Osteoblast (primary cell): ENCODE measurements at regions not wholly inside any gene's neighbourhood (a gene's known extent, or its start where the extent isn't known, plus 50 kb on each side); places are given as distances from the start of the nearest gene placed in this dataset.
A peak's percentile ranks its signal among the peaks of the same experiment; 100 is the strongest.

Experiments
- DNase-seq: peaks from one replicate; pipeline ENCODE4 v3.0.0; 2011; ENCODE audit warnings: low spot score, mixed read lengths; ENCODE audit not compliant: insufficient read length; ENCODE audit errors: missing footprints
- H2AFZ ChIP-seq: 2 replicates; pipeline ENCODE4 v1.6.0; 2011; ENCODE audit warnings: mild to moderate bottlenecking, low read length
- H3K27ac ChIP-seq: 2 replicates; pipeline ENCODE4 v1.5.1; 2011; ENCODE audit warnings: mild to moderate bottlenecking, low read depth, low read length, moderate library complexity
- H3K27me3 ChIP-seq: 2 replicates; pipeline ENCODE4 v1.6.0; 2012; ENCODE audit warnings: mild to moderate bottlenecking, control low read depth, inconsistent platforms, low read length, moderate library complexity; ENCODE audit not compliant: insufficient read depth
- H3K36me3 ChIP-seq: 2 replicates; pipeline ENCODE4 v1.5.1; 2011; ENCODE audit warnings: mild to moderate bottlenecking, low read length, control low read depth, moderate library complexity; ENCODE audit not compliant: insufficient read depth
- H3K4me1 ChIP-seq: 2 replicates; pipeline ENCODE4 v1.5.1; 2011; ENCODE audit warnings: mild to moderate bottlenecking, low read length, control low read depth, moderate library complexity; ENCODE audit not compliant: insufficient read depth
- H3K4me2 ChIP-seq: 2 replicates; pipeline ENCODE4 v1.6.0; 2011; ENCODE audit warnings: mild to moderate bottlenecking, low read length; ENCODE audit not compliant: insufficient read depth
- H3K4me3 ChIP-seq: fragments of 200-600 bp; sonication (generic); 3 replicates; pipeline ENCODE4 v1.5.1; 2012; ENCODE audit warnings: mild to moderate bottlenecking, low read length, inconsistent platforms; ENCODE audit not compliant: insufficient read depth
- H3K79me2 ChIP-seq: 2 replicates; pipeline ENCODE4 v1.6.0; 2012; ENCODE audit warnings: mild to moderate bottlenecking, low read length, control low read depth, inconsistent platforms; ENCODE audit not compliant: insufficient read depth
- H3K9me3 ChIP-seq: 2 replicates; pipeline ENCODE4 v1.5.1; 2011; ENCODE audit warnings: low read depth, low read length, control low read depth
- H4K20me1 ChIP-seq: 2 replicates; pipeline ENCODE4 v1.6.0; 2012; ENCODE audit warnings: mild to moderate bottlenecking, low read length, control low read depth; ENCODE audit not compliant: insufficient read depth
- TF ChIP-seq, protein P1 (sequence below): IDR thresholded peaks from 2 replicates; pipeline ENCODE4 v1.5.1; 2011; ENCODE audit warnings: mild to moderate bottlenecking, low read depth, low read length, moderate library complexity; ENCODE audit errors: extremely low read depth

DNA sequence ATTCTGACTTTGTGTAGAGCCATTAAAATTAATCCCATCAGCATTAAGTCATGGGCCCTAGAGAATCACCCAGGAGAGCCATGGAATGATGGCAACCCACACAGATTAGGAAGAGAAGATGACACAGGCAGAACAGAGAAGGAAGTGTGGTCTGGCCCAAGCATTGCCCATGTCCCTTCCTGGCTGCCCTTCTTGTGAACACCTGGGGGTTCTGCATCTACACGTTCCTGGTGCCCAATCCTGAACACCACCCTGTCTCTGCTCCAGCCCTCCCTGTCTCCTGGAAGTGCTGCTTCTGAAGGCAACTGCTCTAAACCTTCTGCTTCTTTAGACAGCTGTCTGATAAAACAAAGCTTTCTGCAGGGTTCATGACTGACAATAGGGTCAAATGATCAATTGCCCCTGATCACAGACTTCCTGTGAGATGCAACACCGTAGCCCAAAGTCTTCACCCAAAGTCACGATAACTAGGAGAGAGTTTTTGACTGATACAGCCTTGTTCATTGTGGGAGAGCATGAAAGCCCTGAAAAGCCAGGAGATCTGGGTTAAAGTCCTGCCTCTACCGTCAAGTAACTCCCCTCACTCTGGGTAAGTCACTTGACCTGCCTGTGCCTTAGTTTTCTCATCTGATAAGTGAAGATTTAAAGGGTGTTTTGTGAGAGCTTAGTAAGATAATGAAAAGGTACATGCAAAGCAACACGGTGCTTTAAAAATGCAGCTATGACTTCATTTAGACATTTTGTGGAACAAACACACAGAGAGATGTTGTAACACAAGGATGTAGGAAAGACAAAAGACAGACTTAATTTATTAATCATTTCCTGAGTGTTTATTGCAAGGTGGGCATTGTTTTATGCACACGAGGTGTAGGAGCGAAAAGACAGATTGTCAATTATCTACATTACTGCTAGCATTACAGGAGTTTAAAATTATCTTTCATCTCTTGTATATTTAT, 291.2 kb upstream of the STXBP5 start:
- TF ChIP-seq, protein P1, sequence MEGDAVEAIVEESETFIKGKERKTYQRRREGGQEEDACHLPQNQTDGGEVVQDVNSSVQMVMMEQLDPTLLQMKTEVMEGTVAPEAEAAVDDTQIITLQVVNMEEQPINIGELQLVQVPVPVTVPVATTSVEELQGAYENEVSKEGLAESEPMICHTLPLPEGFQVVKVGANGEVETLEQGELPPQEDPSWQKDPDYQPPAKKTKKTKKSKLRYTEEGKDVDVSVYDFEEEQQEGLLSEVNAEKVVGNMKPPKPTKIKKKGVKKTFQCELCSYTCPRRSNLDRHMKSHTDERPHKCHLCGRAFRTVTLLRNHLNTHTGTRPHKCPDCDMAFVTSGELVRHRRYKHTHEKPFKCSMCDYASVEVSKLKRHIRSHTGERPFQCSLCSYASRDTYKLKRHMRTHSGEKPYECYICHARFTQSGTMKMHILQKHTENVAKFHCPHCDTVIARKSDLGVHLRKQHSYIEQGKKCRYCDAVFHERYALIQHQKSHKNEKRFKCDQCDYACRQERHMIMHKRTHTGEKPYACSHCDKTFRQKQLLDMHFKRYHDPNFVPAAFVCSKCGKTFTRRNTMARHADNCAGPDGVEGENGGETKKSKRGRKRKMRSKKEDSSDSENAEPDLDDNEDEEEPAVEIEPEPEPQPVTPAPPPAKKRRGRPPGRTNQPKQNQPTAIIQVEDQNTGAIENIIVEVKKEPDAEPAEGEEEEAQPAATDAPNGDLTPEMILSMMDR: no peak
- H3K9me3 ChIP-seq: no peaks in the 10 kb centered on the region
- peak overlapping the region; percentile 11 for H3K4me3 ChIP-seq
- peak overlapping the region; percentile 84 for H3K4me2 ChIP-seq
- peaks cover 20% of the 10 kb centered on the region for H3K79me2 ChIP-seq
- no peaks in the 10 kb centered on the region for H4K20me1 ChIP-seq
- H3K27ac ChIP-seq: peak overlapping the region; percentile 99
- H3K27me3 ChIP-seq: no peaks in the 10 kb centered on the region
- H3K4me1 ChIP-seq: peaks cover 38% of the 10 kb centered on the region
- H3K36me3 ChIP-seq: no peaks in the 10 kb centered on the region
- H2AFZ ChIP-seq: peak overlapping the region; percentile 63
- no peak for DNase-seq

- Histone ChIP-seq H3K9me3 (no peaks in the 10 kb centered on the region), H3K27me3 (no peaks in the 10 kb centered on the region), H3K4me3 (peak overlapping the region; percentile 59), H3K4me2 (peak overlapping the region; percentile 84), H3K36me3 (no peaks in the 10 kb centered on the region), H3K79me2 (peaks cover 20% of the 10 kb centered on the region), H4K20me1 (no peaks in the 10 kb centered on the region), H3K4me1 (peaks cover 38% of the 10 kb centered on the region), H2AFZ (peak overlapping the region; percentile 4), H3K27ac (peak overlapping the region; percentile 99)
- TF ChIP-seq, protein P1: peak; percentile 5
- peak; percentile 81 for DNase-seq
Observed at GRCh38 chr6:146913842-146914488, 290.3 kb upstream of the STXBP5 start.

GRCh38 chr6:146914489-146915483, 289.4 kb upstream of the STXBP5 start:
- peak overlapping the region; percentile 59 for H3K4me3 ChIP-seq
- no peaks in the 10 kb centered on the region for H3K9me3 ChIP-seq
- peak; percentile 66 for DNase-seq
- H3K4me2 ChIP-seq: peak overlapping the region; percentile 84
- no peaks in the 10 kb centered on the region for H3K27me3 ChIP-seq
- TF ChIP-seq, protein P1: no peak
- peaks cover 38% of the 10 kb centered on the region for H3K4me1 ChIP-seq
- no peaks in the 10 kb centered on the region for H3K36me3 ChIP-seq
- H2AFZ ChIP-seq: peak overlapping the region; percentile 4
- peak overlapping the region; percentile 99 for H3K27ac ChIP-seq
- H3K79me2 ChIP-seq: peaks cover 20% of the 10 kb centered on the region
- no peaks in the 10 kb centered on the region for H4K20me1 ChIP-seq
